WERI-Rb-1 (cell line): ENCODE measurements at regions not wholly inside any gene's neighbourhood (a gene's known extent, or its start where the extent isn't known, plus 50 kb on each side); places are given as distances from the start of the nearest gene placed in this dataset.

Experiments used
- DNase-seq: peaks from one replicate; pipeline ENCODE4 v3.0.0-alpha.2; 2020
- H3K27ac ChIP-seq: fragments of 250-450 bp; sonication (Bioruptor Pico); 2 replicates; pipeline ENCODE4 v1.5.1; 2020; ENCODE audit warnings: mild to moderate bottlenecking, moderate library complexity
- H3K27me3 ChIP-seq: fragments of 250-450 bp; sonication (Bioruptor Pico); 2 replicates; pipeline ENCODE4 v1.5.1; 2021; ENCODE audit warnings: mild to moderate bottlenecking, low read depth, moderate library complexity; ENCODE audit not compliant: insufficient read depth, severe bottlenecking
- H3K36me3 ChIP-seq: fragments of 250-450 bp; sonication (Bioruptor Pico); 2 replicates; pipeline ENCODE4 v1.5.1; 2020; ENCODE audit warnings: mild to moderate bottlenecking, moderate library complexity
- H3K4me3 ChIP-seq: 2 replicates; pipeline ENCODE4 v1.5.1; 2011; ENCODE audit warnings: low read depth, mild to moderate bottlenecking, control low read depth, low read length
- H3K9me3 ChIP-seq: fragments of 250-450 bp; sonication (Bioruptor Pico); 2 replicates; pipeline ENCODE4 v1.5.1; 2021; ENCODE audit warnings: mild to moderate bottlenecking, moderate library complexity; ENCODE audit not compliant: severe bottlenecking
- CTCF ChIP-seq: IDR thresholded peaks from 2 replicates; pipeline ENCODE4 v1.5.1; 2011; ENCODE audit warnings: low read depth, mild to moderate bottlenecking, control low read depth, inconsistent platforms, low read length

DNA sequence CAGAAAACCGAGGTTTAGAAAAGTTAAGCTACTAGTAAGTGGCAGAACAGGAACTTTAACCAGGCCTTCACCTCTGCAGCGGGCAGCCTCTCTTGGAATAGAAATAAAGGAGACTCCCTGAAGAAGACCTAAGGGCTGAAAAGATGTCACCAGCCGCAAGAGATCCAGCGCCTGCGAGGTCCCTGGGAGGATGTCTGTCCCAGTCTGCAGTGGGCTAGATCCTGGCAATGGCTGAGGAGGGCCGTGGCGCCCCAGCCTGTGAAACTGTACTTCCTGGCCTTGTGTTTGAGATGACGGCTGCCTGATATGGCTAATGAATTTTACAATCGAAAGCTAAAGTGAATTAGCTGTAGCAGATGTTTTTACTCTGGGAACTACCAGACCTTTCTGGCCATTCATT lies 300.6 kb upstream of the SALL3 start:
- H3K4me3 ChIP-seq: no peak overlapping the region
- H3K27me3 ChIP-seq: no peaks in the 10 kb centered on the region
- no peak overlapping the region for H3K27ac ChIP-seq
- no peak for TF ChIP-seq CTCF
- no peak for DNase-seq
- H3K9me3 ChIP-seq: no peaks in the 10 kb centered on the region
- no peaks in the 10 kb centered on the region for H3K36me3 ChIP-seq

- no peak for TF ChIP-seq CTCF
- Histone ChIP-seq H3K4me3 (no peak overlapping the region), H3K9me3 (no peaks in the 10 kb centered on the region), H3K36me3 (no peaks in the 10 kb centered on the region), H3K27me3 (no peaks in the 10 kb centered on the region), H3K27ac (no peak overlapping the region)
- DNase-seq: no peak
Measured at GRCh38 chr18:78679613-78680260, 299.9 kb upstream of the SALL3 start.

DNA sequence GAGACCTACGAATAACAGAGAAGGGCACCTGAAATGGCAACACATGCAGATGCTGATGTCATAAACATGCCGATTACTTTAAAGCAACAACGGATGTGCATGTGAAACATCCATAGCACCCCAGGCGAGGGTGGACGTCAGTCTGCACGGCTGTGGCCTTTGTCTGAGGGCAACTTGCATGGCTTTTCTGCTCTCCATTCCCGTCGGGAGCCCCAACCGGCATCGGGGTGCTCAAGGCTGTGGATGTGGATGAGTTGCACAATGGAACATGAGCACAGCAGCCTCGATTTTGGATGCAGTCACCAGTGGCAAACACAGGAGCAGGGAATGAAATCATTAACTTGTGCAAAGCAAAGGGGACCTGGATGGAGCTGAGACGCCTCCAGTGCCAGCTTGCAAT lies 298.2 kb upstream of the SALL3 start:
- Histone ChIP-seq H3K4me3 (no peak overlapping the region), H3K36me3 (no peaks in the 10 kb centered on the region), H3K27ac (no peak overlapping the region), H3K9me3 (no peaks in the 10 kb centered on the region), H3K27me3 (no peaks in the 10 kb centered on the region)
- no peak for DNase-seq
- TF ChIP-seq CTCF: no peak

DNA sequence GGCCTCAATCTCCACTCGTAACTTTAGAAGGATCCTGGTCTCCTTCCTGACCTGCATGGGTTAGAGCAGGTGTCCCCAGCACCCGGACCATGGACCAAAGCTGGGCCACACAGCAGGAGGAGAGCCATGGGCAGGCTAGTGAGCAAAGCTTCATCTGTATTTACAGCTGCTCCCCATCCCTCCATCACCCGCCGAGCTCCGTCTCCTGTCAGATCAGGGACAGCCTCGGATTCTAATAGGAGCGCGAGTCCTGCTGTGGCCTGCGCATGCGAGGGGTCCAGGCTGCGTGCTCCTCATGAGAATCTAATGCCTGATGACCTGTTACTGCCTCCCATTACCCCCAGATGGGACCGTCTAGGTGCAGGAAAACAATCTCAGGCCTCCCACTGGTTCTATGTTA lies 297.7 kb upstream of the SALL3 start:
- H3K4me3 ChIP-seq: no peak overlapping the region
- H3K27me3 ChIP-seq: no peaks in the 10 kb centered on the region
- H3K9me3 ChIP-seq: no peaks in the 10 kb centered on the region
- DNase-seq: no peak
- no peaks in the 10 kb centered on the region for H3K36me3 ChIP-seq
- TF ChIP-seq CTCF: no peak
- no peak overlapping the region for H3K27ac ChIP-seq

GRCh38 chr18:78682716-78683115 lies 296.9 kb upstream of the SALL3 start:
- Histone ChIP-seq H3K36me3 (no peaks in the 10 kb centered on the region), H3K9me3 (no peaks in the 10 kb centered on the region), H3K27ac (no peak overlapping the region), H3K4me3 (no peak overlapping the region), H3K27me3 (no peaks in the 10 kb centered on the region)
- TF ChIP-seq CTCF: no peak
- DNase-seq: no peak
